ENCODE measurements at regions not wholly inside any gene's neighbourhood (a gene's known extent, or its start where the extent isn't known, plus 50 kb on each side); places are given as distances from the start of the nearest gene placed in this dataset.

GRCh38 chr1:213375002-213375401 is 324.0 kb downstream of the RPS6KC1 start:
- DNase-seq = no peak

GRCh38 chr1:213376862-213377372 is 325.9 kb downstream of the RPS6KC1 start:
- no peak for DNase-seq

- no peak for DNase-seq
These were observed 329.8 kb downstream of the RPS6KC1 start for GRCh38 chr1:213380865-213381264.

GRCh38 chr1:213381572-213382084 is 330.6 kb downstream of the RPS6KC1 start:
- DNase-seq = peak; percentile 39

DNA sequence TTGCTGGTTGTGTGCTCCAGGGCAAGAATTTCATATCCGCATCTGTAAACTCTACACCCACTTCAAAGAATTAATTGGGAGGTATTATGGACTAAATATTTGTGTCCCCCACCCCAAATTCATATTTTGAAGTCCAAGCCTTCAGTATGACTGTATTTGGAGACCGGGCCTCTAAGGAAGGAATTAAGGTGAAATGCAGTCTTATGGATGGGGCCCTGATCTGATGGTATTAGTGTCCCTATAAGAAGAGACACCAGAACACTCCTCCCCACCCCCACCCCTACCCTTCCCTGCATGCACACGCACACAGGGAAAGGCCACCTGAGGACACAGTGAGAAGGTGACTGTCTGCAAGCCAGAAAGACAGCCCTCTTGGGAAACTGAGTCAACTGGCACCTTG is 332.4 kb downstream of the RPS6KC1 start:
- no peak for DNase-seq

DNA sequence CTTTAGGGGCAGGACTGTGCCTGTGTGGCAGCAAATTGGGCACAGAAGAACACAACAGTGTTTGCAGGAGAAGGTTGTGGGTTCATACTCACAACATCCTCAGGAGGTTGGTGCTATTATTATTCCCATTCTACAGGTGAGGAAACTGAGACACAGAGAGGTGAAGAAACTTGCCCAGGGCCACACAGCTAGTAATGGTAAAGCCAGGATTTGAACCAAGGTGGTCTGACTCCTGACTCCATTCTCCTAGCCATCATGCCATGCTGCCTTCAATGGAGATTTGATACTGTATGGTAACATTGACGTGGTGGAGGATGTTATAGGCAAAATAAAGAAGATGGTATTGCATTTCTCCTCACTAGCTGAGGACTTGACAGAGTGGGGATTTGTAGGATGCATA is 334.2 kb downstream of the RPS6KC1 start:
- no peak for DNase-seq

DNA sequence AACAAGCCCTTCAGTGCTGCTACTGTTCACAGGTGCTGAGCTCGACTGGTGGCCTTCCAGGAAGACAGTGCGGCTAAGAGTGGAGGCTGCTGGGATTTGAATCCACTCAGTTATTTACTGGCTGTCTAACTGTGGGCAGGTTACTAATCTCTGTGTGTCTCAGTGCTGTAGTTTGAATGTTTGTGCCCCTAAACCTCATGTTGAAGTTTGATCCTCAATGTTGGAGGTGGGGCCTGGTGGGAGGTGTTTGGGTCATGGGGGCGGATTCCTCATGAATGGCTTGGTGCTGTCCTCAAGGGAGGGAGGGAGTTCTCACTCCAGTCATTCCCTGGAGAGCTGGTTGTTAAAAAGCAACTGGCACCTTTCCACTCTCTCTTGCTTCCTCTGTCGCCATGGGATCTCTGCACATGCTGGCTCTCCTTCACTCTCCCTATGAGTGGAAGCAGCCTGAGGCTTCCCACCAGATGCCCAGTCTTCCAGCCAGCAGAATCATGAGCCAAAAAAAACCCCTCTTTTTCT is 334.8 kb downstream of the RPS6KC1 start:
- no peak for DNase-seq

DNA sequence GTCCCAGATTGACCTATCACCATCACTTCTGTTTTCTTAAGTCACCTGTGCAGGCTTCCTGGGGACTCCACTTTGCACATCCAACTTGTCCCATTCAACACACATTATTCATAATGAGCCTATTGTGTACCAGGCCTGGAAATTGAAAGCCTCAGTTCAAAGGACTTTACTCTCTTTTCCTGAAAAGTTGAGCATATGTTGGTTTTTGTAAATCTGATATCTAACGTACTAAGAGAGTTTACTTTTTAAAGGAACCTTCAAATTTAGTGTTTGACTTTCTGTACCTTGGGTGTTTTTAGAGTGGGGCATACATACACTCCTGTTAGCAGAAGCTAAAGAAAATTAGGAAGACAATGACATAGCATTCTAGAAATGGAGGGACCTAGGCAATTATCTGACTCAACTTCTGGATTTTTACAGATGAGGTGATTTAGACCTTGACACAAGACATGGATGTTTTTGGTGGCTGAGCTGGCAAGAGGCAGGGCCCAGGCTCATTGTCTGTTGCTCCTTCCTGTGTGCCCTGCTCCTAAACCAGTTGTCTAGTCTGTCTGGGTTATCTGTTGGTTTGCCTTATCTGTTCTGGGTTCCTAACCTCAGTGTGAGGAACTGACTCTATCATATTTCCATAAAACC is 336.5 kb downstream of the RPS6KC1 start:
- no peak for DNase-seq

DNA sequence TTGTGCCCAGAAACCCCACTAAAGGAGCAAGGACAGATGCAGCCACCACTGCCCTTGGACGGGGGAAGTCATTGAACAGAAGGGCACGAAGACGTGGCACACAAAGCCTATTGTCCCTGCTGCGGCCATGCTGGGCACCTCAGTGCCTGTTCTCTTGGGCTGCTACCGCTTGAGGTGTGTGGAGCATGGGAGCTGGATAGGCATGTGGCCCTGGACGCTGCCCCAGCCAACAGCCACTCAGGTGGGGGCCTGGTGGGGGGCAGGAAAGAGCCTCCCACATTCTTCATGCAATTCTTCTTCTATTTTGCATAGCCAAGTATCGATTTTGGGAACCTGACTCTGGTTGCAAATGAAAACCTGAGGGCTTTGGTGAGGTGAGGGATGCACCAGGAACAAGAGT is 337.2 kb downstream of the RPS6KC1 start:
- DNase-seq = no peak

GRCh38 chr1:213389061-213389581 is 338.1 kb downstream of the RPS6KC1 start:
- DNase-seq = no peak

DNA sequence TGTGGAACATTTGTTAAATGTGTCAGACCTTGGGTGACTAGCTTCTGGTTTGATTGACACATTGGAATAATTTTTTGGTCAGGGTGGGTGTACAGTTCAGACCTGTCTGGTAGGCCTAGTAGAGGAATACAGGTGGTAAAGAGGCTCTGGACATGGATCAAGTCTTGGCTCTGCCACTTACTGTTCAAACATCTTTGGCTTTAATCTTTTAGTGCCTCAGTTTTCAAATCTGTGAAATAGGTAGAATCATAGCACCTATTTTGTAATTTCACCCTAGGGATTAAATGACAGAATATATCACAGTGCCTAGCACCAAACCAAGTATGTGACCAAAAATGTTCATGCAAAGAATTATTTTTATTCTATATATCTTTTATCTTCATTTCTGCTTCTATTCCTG is 340.4 kb downstream of the RPS6KC1 start:
- no peak for DNase-seq

- no peak for DNase-seq
These were observed 342.8 kb downstream of the RPS6KC1 start for GRCh38 chr1:213393860-213394259.

DNA sequence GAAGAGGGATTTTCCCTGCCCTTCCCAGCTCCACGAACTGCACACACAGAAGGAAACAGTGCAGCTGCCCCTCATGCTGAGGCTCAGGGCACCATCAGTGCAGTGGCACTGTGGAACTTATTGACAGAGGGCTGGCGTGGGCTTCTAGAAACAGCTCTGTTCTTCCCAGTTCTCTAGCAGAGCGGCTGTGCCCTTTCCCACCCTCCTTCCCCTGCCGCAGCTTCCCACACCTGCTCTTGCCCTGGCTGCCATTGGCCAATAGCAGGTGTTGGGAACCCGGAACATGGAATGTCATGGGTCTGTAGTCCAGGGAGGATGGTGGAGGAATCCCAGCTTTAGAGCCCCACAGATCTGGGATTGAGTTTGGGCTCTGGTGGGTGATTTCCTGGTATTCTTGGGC is 343.8 kb downstream of the RPS6KC1 start:
- no peak for DNase-seq

- no peak for DNase-seq
These were observed 346.6 kb downstream of the RPS6KC1 start for GRCh38 chr1:213397638-213398037.

- no peak for DNase-seq
These were observed 348.7 kb downstream of the RPS6KC1 start for GRCh38 chr1:213399695-213400094.

GRCh38 chr1:213409208-213409631 is 358.2 kb downstream of the RPS6KC1 start:
- no peak for DNase-seq

GRCh38 chr1:213409971-213410370 is 358.9 kb downstream of the RPS6KC1 start:
- DNase-seq = no peak

GRCh38 chr1:213414346-213414745 is 363.3 kb downstream of the RPS6KC1 start:
- no peak for DNase-seq

DNA sequence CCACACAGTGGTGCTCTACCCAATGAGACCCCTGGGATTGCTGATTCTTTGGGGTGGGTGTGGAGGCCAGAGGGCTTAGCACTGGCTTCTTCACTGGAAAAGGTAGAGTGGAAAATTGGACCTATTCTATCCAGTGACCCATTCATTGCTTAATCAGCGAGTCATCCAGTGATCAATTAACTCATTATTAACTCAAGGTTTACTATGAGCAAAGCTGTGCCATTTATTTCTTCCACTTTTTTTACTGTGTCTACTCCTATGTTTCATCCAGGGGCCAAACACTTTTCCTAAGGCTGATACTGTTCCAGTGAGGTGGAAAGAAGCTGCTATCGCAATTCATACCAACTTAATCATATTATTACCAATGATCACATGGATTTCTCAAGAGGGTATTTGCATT is 363.9 kb downstream of the RPS6KC1 start:
- DNase-seq = no peak

- no peak for DNase-seq
These were observed 364.8 kb downstream of the RPS6KC1 start for GRCh38 chr1:213415691-213416380.

GRCh38 chr1:213416461-213417224 is 365.6 kb downstream of the RPS6KC1 start:
- DNase-seq = no peak

GRCh38 chr1:213417225-213417820 is 366.3 kb downstream of the RPS6KC1 start:
- no peak for DNase-seq
